ENCODE measurements at regions not wholly inside any gene's neighbourhood (a gene's known extent, or its start where the extent isn't known, plus 50 kb on each side); places are given as distances from the start of the nearest gene placed in this dataset.
"Not testable (repeated sequence)": the region's sequence is repeated elsewhere in the genome, so short reads cannot be mapped to it uniquely, and the experiment has no call there.

- Mint-ChIP-seq H3K4me3 (no peak overlapping the region), H3K36me3 (ENCODE audit: low read depth) (no peaks in the 10 kb centered on the region), H3K4me1 (ENCODE audit: low read depth) (no peaks in the 10 kb centered on the region), H3K9me3 (no peaks in the 10 kb centered on the region), H3K27me3 (no peaks in the 10 kb centered on the region), H3K27ac (no peak overlapping the region)
- intact Hi-C loops (cut with micrococcal nuclease): no loop called here
Measured at GRCh38 chr2:35172687-35173086, 1182.9 kb upstream of the CRIM1 start.

GRCh38 chr2:35168351-35168750 is 1187.2 kb upstream of the CRIM1 start:
- Mint-ChIP-seq H3K9me3 (no peaks in the 10 kb centered on the region), H3K27me3 (no peaks in the 10 kb centered on the region), H3K4me3 (no peak overlapping the region), H3K27ac (no peak overlapping the region), H3K36me3 (ENCODE audit: low read depth) (no peaks in the 10 kb centered on the region), H3K4me1 (ENCODE audit: low read depth) (no peaks in the 10 kb centered on the region)
- intact Hi-C loops (cut with micrococcal nuclease): no loop called here

GRCh38 chr2:35163948-35164347 is 1191.6 kb upstream of the CRIM1 start:
- H3K4me1 Mint-ChIP-seq (ENCODE audit: low read depth): no peaks in the 10 kb centered on the region
- H3K27ac Mint-ChIP-seq: no peak overlapping the region
- intact Hi-C loops (cut with micrococcal nuclease): no loop called here
- H3K36me3 Mint-ChIP-seq (ENCODE audit: low read depth): no peaks in the 10 kb centered on the region
- no peaks in the 10 kb centered on the region for H3K27me3 Mint-ChIP-seq
- no peaks in the 10 kb centered on the region for H3K9me3 Mint-ChIP-seq
- no peak overlapping the region for H3K4me3 Mint-ChIP-seq

- Mint-ChIP-seq H3K4me3 (no peak overlapping the region), H3K9me3 (no peaks in the 10 kb centered on the region), H3K4me1 (ENCODE audit: low read depth) (no peaks in the 10 kb centered on the region), H3K27ac (no peak overlapping the region), H3K36me3 (ENCODE audit: low read depth) (no peaks in the 10 kb centered on the region), H3K27me3 (no peaks in the 10 kb centered on the region)
- intact Hi-C loops (cut with micrococcal nuclease): no loop called here
Measured at GRCh38 chr2:35160871-35161270, 1194.7 kb upstream of the CRIM1 start.

- H3K4me3 Mint-ChIP-seq: no peak overlapping the region
- H3K9me3 Mint-ChIP-seq: peaks cover 43% of the 10 kb centered on the region
- no peaks in the 10 kb centered on the region for H3K36me3 Mint-ChIP-seq (ENCODE audit: low read depth)
- no peaks in the 10 kb centered on the region for H3K27me3 Mint-ChIP-seq
- H3K27ac Mint-ChIP-seq: no peak overlapping the region
- intact Hi-C loops (cut with micrococcal nuclease): no loop called here
- no peaks in the 10 kb centered on the region for H3K4me1 Mint-ChIP-seq (ENCODE audit: low read depth)
Measured at GRCh38 chr2:35125871-35126270, 1229.7 kb upstream of the CRIM1 start.

- intact Hi-C loops (cut with micrococcal nuclease): no loop called here
- Mint-ChIP-seq H3K4me3 (no peak overlapping the region), H3K36me3 (ENCODE audit: low read depth) (no peaks in the 10 kb centered on the region), H3K9me3 (peaks cover 43% of the 10 kb centered on the region), H3K27ac (no peak overlapping the region), H3K27me3 (no peaks in the 10 kb centered on the region), H3K4me1 (ENCODE audit: low read depth) (no peaks in the 10 kb centered on the region)
Measured at GRCh38 chr2:35125278-35125677, 1230.3 kb upstream of the CRIM1 start.

- H3K27me3 Mint-ChIP-seq: no peaks in the 10 kb centered on the region
- intact Hi-C loops (cut with micrococcal nuclease): no loop called here
Measured at GRCh38 chr2:35116151-35116550, 1239.4 kb upstream of the CRIM1 start.

GRCh38 chr2:35114765-35115164 is 1240.8 kb upstream of the CRIM1 start:
- intact Hi-C loops (cut with micrococcal nuclease): no loop called here
- Mint-ChIP-seq H3K27ac (no peak overlapping the region), H3K27me3 (no peaks in the 10 kb centered on the region), H3K9me3 (peaks cover 45% of the 10 kb centered on the region), H3K4me3 (no peak overlapping the region), H3K36me3 (ENCODE audit: low read depth) (no peaks in the 10 kb centered on the region), H3K4me1 (ENCODE audit: low read depth) (no peaks in the 10 kb centered on the region)

More at GRCh38 chr2:35116151-35116550, 1239.4 kb upstream of the CRIM1 start:
- no peaks in the 10 kb centered on the region for H3K36me3 Mint-ChIP-seq (ENCODE audit: low read depth)
- no peak overlapping the region for H3K27ac Mint-ChIP-seq
- H3K4me1 Mint-ChIP-seq (ENCODE audit: low read depth): no peaks in the 10 kb centered on the region
- peaks cover 31% of the 10 kb centered on the region for H3K9me3 Mint-ChIP-seq
- H3K4me3 Mint-ChIP-seq: no peak overlapping the region

GRCh38 chr2:35112367-35112766 is 1243.2 kb upstream of the CRIM1 start:
- H3K27me3 Mint-ChIP-seq; H3K4me1 Mint-ChIP-seq (ENCODE audit: low read depth); H3K36me3 Mint-ChIP-seq (ENCODE audit: low read depth); H3K4me3 Mint-ChIP-seq; intact Hi-C loops (cut with micrococcal nuclease); H3K27ac Mint-ChIP-seq: not testable (repeated sequence)
- H3K9me3 Mint-ChIP-seq: peaks cover 37% of the 10 kb centered on the region

GRCh38 chr2:35104309-35104708 is 1251.3 kb upstream of the CRIM1 start:
- Mint-ChIP-seq H3K4me1 (ENCODE audit: low read depth) (no peaks in the 10 kb centered on the region), H3K36me3 (ENCODE audit: low read depth) (no peaks in the 10 kb centered on the region), H3K9me3 (no peaks in the 10 kb centered on the region), H3K27ac (no peak overlapping the region), H3K27me3 (no peaks in the 10 kb centered on the region), H3K4me3 (no peak overlapping the region)
- intact Hi-C loops (cut with micrococcal nuclease): no loop called here

- H3K4me1 Mint-ChIP-seq (ENCODE audit: low read depth): no peaks in the 10 kb centered on the region
- H3K9me3 Mint-ChIP-seq: no peaks in the 10 kb centered on the region
- intact Hi-C loops (cut with micrococcal nuclease): no loop called here
- H3K27ac Mint-ChIP-seq: no peak overlapping the region
- H3K4me3 Mint-ChIP-seq: no peak overlapping the region
- H3K36me3 Mint-ChIP-seq (ENCODE audit: low read depth): no peaks in the 10 kb centered on the region
- H3K27me3 Mint-ChIP-seq: no peaks in the 10 kb centered on the region
Measured at GRCh38 chr2:35099342-35099741, 1256.2 kb upstream of the CRIM1 start.

- no peak overlapping the region for H3K4me3 Mint-ChIP-seq
- no peaks in the 10 kb centered on the region for H3K4me1 Mint-ChIP-seq (ENCODE audit: low read depth)
- H3K27ac Mint-ChIP-seq: no peak overlapping the region
- peaks cover 6% of the 10 kb centered on the region for H3K9me3 Mint-ChIP-seq
- H3K36me3 Mint-ChIP-seq (ENCODE audit: low read depth): no peaks in the 10 kb centered on the region
- intact Hi-C loops (cut with micrococcal nuclease): no loop called here
- H3K27me3 Mint-ChIP-seq: no peaks in the 10 kb centered on the region
Measured at GRCh38 chr2:35082072-35082471, 1273.5 kb upstream of the CRIM1 start.

GRCh38 chr2:35081622-35082015 is 1274.0 kb upstream of the CRIM1 start:
- Mint-ChIP-seq H3K27me3 (no peaks in the 10 kb centered on the region), H3K4me1 (ENCODE audit: low read depth) (no peaks in the 10 kb centered on the region), H3K9me3 (peaks cover 6% of the 10 kb centered on the region), H3K4me3 (no peak overlapping the region), H3K36me3 (ENCODE audit: low read depth) (no peaks in the 10 kb centered on the region), H3K27ac (no peak overlapping the region)
- intact Hi-C loops (cut with micrococcal nuclease): no loop called here

- no peak overlapping the region for H3K27ac Mint-ChIP-seq
- no peak overlapping the region for H3K4me3 Mint-ChIP-seq
- H3K36me3 Mint-ChIP-seq (ENCODE audit: low read depth): no peaks in the 10 kb centered on the region
- H3K27me3 Mint-ChIP-seq: no peaks in the 10 kb centered on the region
- intact Hi-C loops (cut with micrococcal nuclease): no loop called here
- H3K4me1 Mint-ChIP-seq (ENCODE audit: low read depth): no peaks in the 10 kb centered on the region
- H3K9me3 Mint-ChIP-seq: peaks cover 5% of the 10 kb centered on the region
Measured at GRCh38 chr2:35081001-35081621, 1274.5 kb upstream of the CRIM1 start.

- no peaks in the 10 kb centered on the region for H3K4me1 Mint-ChIP-seq (ENCODE audit: low read depth)
- H3K27ac Mint-ChIP-seq: no peak overlapping the region
- H3K36me3 Mint-ChIP-seq (ENCODE audit: low read depth): no peaks in the 10 kb centered on the region
- H3K9me3 Mint-ChIP-seq: no peaks in the 10 kb centered on the region
- intact Hi-C loops (cut with micrococcal nuclease): no loop called here
- H3K4me3 Mint-ChIP-seq: no peak overlapping the region
- no peaks in the 10 kb centered on the region for H3K27me3 Mint-ChIP-seq
Measured at GRCh38 chr2:35080231-35080910, 1275.2 kb upstream of the CRIM1 start.

Measured in dendritic cell treated with granulocyte-macrophage colony-stimulating factor and Interleukin-4, amounts not matched to agents 40 ng/mL and 50 ng/mL, for 4 days (primary cell).